ENCODE measurements at regions not wholly inside any gene's neighbourhood (a gene's known extent, or its start where the extent isn't known, plus 50 kb on each side); places are given as distances from the start of the nearest gene placed in this dataset.

GRCh38 chr7:131234719-131235488 lies 92.8 kb upstream of the MKLN1 start:
- Mint-ChIP-seq H3K4me1 (ENCODE audit: low read depth, unreplicated experiment) (peaks cover 7% of the 10 kb centered on the region), H3K27me3 (ENCODE audit: insufficient read depth, unreplicated experiment) (no peaks in the 10 kb centered on the region), H3K36me3 (ENCODE audit: insufficient read depth, unreplicated experiment) (no peaks in the 10 kb centered on the region), H3K9me3 (ENCODE audit: unreplicated experiment) (no peaks in the 10 kb centered on the region), H3K4me3 (ENCODE audit: unreplicated experiment) (no peak overlapping the region), H3K27ac (ENCODE audit: unreplicated experiment) (no peak overlapping the region)
- Histone ChIP-seq H3K4me1 (no peaks in the 10 kb centered on the region), H3K9me3 (no peaks in the 10 kb centered on the region), H3K27me3 (replicated peaks; ENCODE audit: control insufficient read depth, insufficient read depth, low read length) (no peaks in the 10 kb centered on the region), H3K4me3 (ENCODE audit: low read depth, low read length) (no peak overlapping the region), H3K36me3 (ENCODE audit: control insufficient read depth, insufficient read depth, low read length) (no peaks in the 10 kb centered on the region)
- no peak for DNase-seq
- CTCF ChIA-PET, result no interaction called here
- intact Hi-C loops (cut with micrococcal nuclease; ENCODE audit: unreplicated experiment), result no loop called here
- POLR2A ChIA-PET, result no interaction called here
- no TSS peak for BruUV-seq (replicated peaks)
- TF ChIP-seq CTCF (IDR thresholded peaks at IDR 0.05; ENCODE audit: insufficient read depth in 1 of 2, low read depth in 1 of 2, low read length in 1 of 2, severe bottlenecking in 1 of 2, unreplicated experiment in 1 of 2), result no peak

- POLR2A ChIA-PET, result no interaction called here
- TF ChIP-seq CTCF (IDR thresholded peaks at IDR 0.05; ENCODE audit: insufficient read depth in 1 of 2, low read depth in 1 of 2, low read length in 1 of 2, severe bottlenecking in 1 of 2, unreplicated experiment in 1 of 2), result no peak
- Mint-ChIP-seq H3K36me3 (ENCODE audit: insufficient read depth, unreplicated experiment) (no peaks in the 10 kb centered on the region), H3K4me3 (ENCODE audit: unreplicated experiment) (no peak overlapping the region), H3K27ac (ENCODE audit: unreplicated experiment) (no peak overlapping the region), H3K9me3 (ENCODE audit: unreplicated experiment) (no peaks in the 10 kb centered on the region), H3K27me3 (ENCODE audit: insufficient read depth, unreplicated experiment) (no peaks in the 10 kb centered on the region), H3K4me1 (ENCODE audit: low read depth, unreplicated experiment) (peaks cover 7% of the 10 kb centered on the region)
- BruUV-seq (replicated peaks), result no TSS peak
- intact Hi-C loops (cut with micrococcal nuclease; ENCODE audit: unreplicated experiment), result no loop called here
- H3K4me3 ChIP-seq (ENCODE audit: low read depth, low read length), result no peak overlapping the region
- CTCF ChIA-PET, result no interaction called here
- H3K27me3 ChIP-seq (replicated peaks; ENCODE audit: control insufficient read depth, insufficient read depth, low read length), result no peaks in the 10 kb centered on the region
- H3K4me1 ChIP-seq, result no peaks in the 10 kb centered on the region
- DNase-seq, result no peak
- no peaks in the 10 kb centered on the region for H3K9me3 ChIP-seq
- H3K36me3 ChIP-seq (ENCODE audit: control insufficient read depth, insufficient read depth, low read length), result no peaks in the 10 kb centered on the region
Measured at GRCh38 chr7:131235489-131236317, 92.0 kb upstream of the MKLN1 start.

GRCh38 chr7:131236318-131236672 lies 91.4 kb upstream of the MKLN1 start:
- H3K4me1 Mint-ChIP-seq (ENCODE audit: low read depth, unreplicated experiment), result peaks cover 7% of the 10 kb centered on the region
- Histone ChIP-seq H3K27me3 (replicated peaks; ENCODE audit: control insufficient read depth, insufficient read depth, low read length) (no peaks in the 10 kb centered on the region), H3K36me3 (ENCODE audit: control insufficient read depth, insufficient read depth, low read length) (no peaks in the 10 kb centered on the region), H3K9me3 (no peaks in the 10 kb centered on the region), H3K4me3 (ENCODE audit: low read depth, low read length) (no peak overlapping the region), H3K4me1 (no peaks in the 10 kb centered on the region)
- DNase-seq, result no peak
- H3K27ac Mint-ChIP-seq (ENCODE audit: unreplicated experiment), result no peak overlapping the region
- H3K27me3 Mint-ChIP-seq (ENCODE audit: insufficient read depth, unreplicated experiment), result no peaks in the 10 kb centered on the region
- H3K9me3 Mint-ChIP-seq (ENCODE audit: unreplicated experiment), result no peaks in the 10 kb centered on the region
- intact Hi-C loops (cut with micrococcal nuclease; ENCODE audit: unreplicated experiment), result no loop called here
- POLR2A ChIA-PET, result no interaction called here
- no peaks in the 10 kb centered on the region for H3K36me3 Mint-ChIP-seq (ENCODE audit: insufficient read depth, unreplicated experiment)
- CTCF ChIA-PET, result no interaction called here
- BruUV-seq (replicated peaks), result no TSS peak
- no peak overlapping the region for H3K4me3 Mint-ChIP-seq (ENCODE audit: unreplicated experiment)
- TF ChIP-seq CTCF (IDR thresholded peaks at IDR 0.05; ENCODE audit: insufficient read depth in 1 of 2, low read depth in 1 of 2, low read length in 1 of 2, severe bottlenecking in 1 of 2, unreplicated experiment in 1 of 2), result no peak
